T-helper 17 cell (primary cell): ENCODE measurements at regions not wholly inside any gene's neighbourhood (a gene's known extent, or its start where the extent isn't known, plus 50 kb on each side); places are given as distances from the start of the nearest gene placed in this dataset.

ENCODE experiments used
- ATAC-seq: fragments of 150-1000 bp; cut with Tn5 transposase; 2 replicates; pipeline ENCODE4 v1.10.0; 2021; ENCODE audit warnings: mild to moderate bottlenecking, moderate library complexity
- DNase-seq, 3 donors: peaks; one replicate each; pipeline versions ENCODE4 v3.0.0 to v3.0.0-alpha.2; 2020 to 2021
- H3K9me3 ChIP-seq: one replicate; pipeline ENCODE4 v1.7.0; 2013; ENCODE audit warnings: low read length, mild to moderate bottlenecking; ENCODE audit not compliant: control insufficient read depth, poor library complexity, severe bottlenecking
- H3K27ac Mint-ChIP-seq: one replicate; pipeline ENCODE4 v1.8.0; 2022; ENCODE audit warnings: mild to moderate bottlenecking, moderate library complexity, mixed read lengths
- H3K27me3 Mint-ChIP-seq: one replicate; pipeline ENCODE4 v1.8.0; 2022; ENCODE audit warnings: mixed read lengths
- H3K36me3 Mint-ChIP-seq: one replicate; pipeline ENCODE4 v1.8.0; 2022; ENCODE audit warnings: low read depth, mixed read lengths
- H3K4me1 Mint-ChIP-seq: one replicate; pipeline ENCODE4 v1.8.0; 2022; ENCODE audit warnings: mild to moderate bottlenecking, mixed read lengths
- H3K4me3 Mint-ChIP-seq: one replicate; pipeline ENCODE4 v1.8.0; 2022; ENCODE audit warnings: mild to moderate bottlenecking, moderate library complexity, mixed read lengths

DNA sequence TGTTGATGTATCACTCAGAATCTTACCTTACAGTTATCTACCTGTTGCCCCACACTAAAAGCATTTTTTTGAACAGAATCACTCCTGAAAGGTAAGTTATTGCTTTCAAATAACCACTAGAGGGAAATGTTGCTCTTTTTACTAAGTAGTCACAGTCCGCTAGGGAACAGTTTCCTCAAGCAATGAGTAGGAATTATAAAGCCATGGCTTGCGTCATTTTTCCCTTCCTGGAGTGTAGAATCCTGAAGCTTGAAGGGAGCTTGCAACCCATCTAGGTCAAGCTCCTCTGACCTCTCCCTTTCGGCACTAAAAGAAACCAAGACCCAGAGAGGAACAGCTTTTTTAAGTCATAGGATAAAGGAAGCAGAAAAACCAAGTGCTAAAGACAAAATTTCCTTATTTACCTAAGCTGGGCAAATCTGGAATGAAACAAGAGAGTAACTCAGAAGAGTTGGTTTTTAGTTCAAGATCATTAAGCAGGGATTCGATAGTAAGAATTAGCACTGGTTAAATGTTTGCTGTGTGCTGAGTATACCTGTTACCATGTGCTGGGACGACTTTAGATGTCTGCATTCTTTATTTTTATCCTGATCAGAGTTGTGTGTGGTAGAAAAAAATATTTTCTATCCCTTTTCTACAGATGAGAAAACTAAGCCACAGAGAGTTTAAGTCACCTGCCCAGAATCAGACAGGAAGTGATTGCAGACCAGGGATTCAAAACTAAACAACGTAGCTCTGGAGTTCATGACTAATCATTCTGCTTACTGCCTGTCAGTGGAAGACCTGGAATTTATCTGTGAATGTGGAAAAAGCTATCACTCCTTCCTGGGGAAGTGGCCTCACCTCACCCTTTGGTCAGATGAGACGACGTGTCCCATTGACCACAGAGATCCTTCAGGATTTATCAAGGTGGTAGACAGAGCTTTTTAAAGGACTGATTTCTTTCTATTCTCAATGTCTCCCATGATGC, 631.5 kb downstream of the RAB28 start:
- DNase-seq, result no peak
- no peak for ATAC-seq

DNA sequence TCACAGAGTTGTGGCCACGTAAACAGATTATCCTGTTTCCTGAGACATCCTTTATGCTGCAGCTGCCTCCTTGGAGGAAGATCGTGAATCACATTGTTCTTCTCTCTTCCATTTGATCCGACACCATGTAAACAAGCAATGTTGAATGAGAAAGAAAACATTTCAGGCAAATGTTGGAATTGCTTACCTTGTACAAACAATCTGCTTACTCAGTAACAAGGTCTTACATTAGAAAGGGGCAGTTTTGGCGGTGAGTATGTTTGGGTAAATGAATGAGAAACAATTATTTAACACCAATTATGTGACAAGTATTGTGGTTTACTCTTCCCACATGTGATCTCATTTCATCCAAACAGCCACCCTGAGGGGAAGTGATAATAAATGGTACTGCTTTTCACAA, 637.8 kb downstream of the RAB28 start:
- ATAC-seq (no peak), DNase-seq (no peak)
- no peaks in the 10 kb centered on the region for H3K9me3 ChIP-seq
- H3K4me3 Mint-ChIP-seq, result no peak overlapping the region
- peaks cover 23% of the 10 kb centered on the region for H3K27me3 Mint-ChIP-seq
- no peak overlapping the region for H3K27ac Mint-ChIP-seq
- no peaks in the 10 kb centered on the region for H3K36me3 Mint-ChIP-seq
- no peaks in the 10 kb centered on the region for H3K4me1 Mint-ChIP-seq

More for the DNA sequence above, 631.5 kb downstream of the RAB28 start:
- H3K4me1 Mint-ChIP-seq, result no peaks in the 10 kb centered on the region
- no peaks in the 10 kb centered on the region for H3K36me3 Mint-ChIP-seq
- H3K27ac Mint-ChIP-seq, result no peak overlapping the region
- H3K27me3 Mint-ChIP-seq, result peaks cover 14% of the 10 kb centered on the region
- H3K4me3 Mint-ChIP-seq, result no peak overlapping the region
- H3K9me3 ChIP-seq, result no peaks in the 10 kb centered on the region

DNA sequence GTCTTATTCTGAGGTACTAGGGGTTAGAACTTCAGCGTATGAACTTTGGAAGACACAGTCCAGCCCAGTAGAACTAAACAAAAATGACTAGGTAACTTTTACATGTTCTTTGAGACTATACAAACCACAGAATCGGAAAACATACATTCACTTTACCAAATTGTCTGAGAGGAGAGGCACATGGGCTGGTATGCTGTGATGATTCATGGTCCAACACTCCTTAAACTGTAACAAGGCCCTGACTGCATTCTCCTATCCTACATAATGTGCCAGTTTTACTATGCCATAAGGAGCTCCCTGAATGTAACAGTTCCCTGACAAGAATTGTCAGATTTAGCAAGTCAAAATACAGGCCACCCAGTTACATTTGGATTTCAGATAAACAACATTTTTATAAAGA, 640.0 kb downstream of the RAB28 start:
- Mint-ChIP-seq H3K27me3 (peaks cover 23% of the 10 kb centered on the region), H3K4me1 (no peaks in the 10 kb centered on the region), H3K4me3 (no peak overlapping the region), H3K27ac (no peak overlapping the region), H3K36me3 (no peaks in the 10 kb centered on the region)
- no peaks in the 10 kb centered on the region for H3K9me3 ChIP-seq
- ATAC-seq (no peak), DNase-seq (no peak)

DNA sequence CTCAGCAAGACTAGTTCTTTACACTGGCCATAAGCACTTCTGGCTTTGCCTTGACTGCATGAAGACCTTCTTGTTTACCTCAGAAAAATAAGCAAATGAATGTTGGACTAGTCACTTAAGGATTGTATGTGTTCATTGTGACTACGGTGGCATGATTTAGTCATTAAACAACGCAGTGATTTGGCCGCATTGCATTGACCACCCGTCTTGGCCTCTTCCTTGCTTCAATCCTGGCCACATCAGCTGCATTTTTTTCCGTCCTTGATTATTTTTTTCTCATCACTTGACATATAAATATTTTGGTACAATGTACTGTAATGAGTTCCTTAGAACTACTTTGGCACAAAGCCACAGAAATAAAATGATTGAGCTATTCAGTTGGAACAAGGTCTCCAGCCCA, 656.2 kb downstream of the RAB28 start:
- H3K36me3 Mint-ChIP-seq, result no peaks in the 10 kb centered on the region
- no peak overlapping the region for H3K27ac Mint-ChIP-seq
- H3K4me1 Mint-ChIP-seq, result no peaks in the 10 kb centered on the region
- H3K9me3 ChIP-seq, result no peaks in the 10 kb centered on the region
- no peak for ATAC-seq
- H3K27me3 Mint-ChIP-seq, result no peaks in the 10 kb centered on the region
- H3K4me3 Mint-ChIP-seq, result no peak overlapping the region
- no peak for DNase-seq

DNA sequence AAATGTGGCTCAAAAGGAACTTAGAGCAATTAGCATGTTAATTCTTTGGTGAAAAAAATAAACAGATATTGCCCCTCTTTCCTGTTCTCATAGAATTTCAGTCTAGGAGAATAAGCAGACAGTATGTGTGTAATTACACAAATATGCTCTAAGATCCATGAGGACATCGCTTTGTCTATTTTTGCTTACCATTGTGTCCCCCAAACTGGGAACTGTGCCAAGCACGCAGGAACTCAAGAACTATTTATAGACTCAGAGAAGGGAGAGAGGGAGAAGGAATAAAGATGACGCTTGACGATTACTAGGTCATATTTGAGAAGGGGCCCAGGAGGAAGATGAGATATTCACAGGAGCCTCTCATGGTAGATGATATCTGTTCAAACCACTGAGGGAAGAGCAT, 692.6 kb downstream of the RAB28 start:
- no peaks in the 10 kb centered on the region for H3K9me3 ChIP-seq
- Mint-ChIP-seq H3K4me1 (no peaks in the 10 kb centered on the region), H3K4me3 (no peak overlapping the region), H3K27ac (no peak overlapping the region), H3K36me3 (no peaks in the 10 kb centered on the region), H3K27me3 (no peaks in the 10 kb centered on the region)
- ATAC-seq, result no peak
- DNase-seq, result no peak

DNA sequence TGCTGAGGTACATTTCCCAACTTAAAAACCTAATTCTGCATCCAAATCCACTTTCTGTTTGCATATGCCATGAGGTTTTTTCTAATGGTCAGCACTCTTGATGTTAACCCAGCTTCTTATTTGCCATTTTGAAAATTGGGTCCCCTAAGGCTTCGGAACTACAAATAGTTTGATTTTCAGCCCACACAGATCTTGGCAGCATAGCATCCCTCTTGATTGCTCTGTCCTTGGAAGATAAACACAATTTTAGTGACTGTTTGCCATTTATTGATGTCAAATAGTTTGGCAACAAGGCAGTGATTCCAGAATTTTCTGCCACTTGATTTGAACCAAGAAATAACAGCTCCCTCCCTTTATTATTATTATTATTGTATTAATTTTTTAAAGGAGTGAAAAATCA, 696.9 kb downstream of the RAB28 start:
- ATAC-seq, result no peak
- Mint-ChIP-seq H3K27me3 (no peaks in the 10 kb centered on the region), H3K36me3 (no peaks in the 10 kb centered on the region), H3K4me1 (no peaks in the 10 kb centered on the region), H3K27ac (no peak overlapping the region), H3K4me3 (no peak overlapping the region)
- DNase-seq, result no peak
- H3K9me3 ChIP-seq, result no peaks in the 10 kb centered on the region

DNA sequence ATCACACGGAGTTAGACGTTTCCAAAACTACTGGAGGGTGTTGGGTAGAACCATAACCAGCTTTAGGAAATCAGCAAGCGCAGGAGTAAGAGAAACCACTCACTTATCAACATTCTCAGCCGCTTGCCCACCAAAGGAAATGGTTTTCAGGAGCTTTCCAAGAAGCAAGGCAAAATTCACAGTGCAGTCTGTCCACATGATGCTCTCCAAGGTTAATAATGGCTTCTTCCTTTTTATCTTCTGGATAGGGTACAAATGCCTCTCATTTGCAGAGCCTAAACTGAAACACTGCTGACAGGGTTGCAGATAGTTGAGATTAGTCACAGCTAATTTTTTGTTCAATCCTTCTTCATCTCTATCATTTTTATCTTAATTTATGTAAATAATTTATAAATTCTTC, 705.4 kb downstream of the RAB28 start:
- Mint-ChIP-seq H3K4me3 (no peak overlapping the region), H3K36me3 (no peaks in the 10 kb centered on the region), H3K27ac (no peak overlapping the region), H3K27me3 (no peaks in the 10 kb centered on the region), H3K4me1 (no peaks in the 10 kb centered on the region)
- DNase-seq (no peak), ATAC-seq (no peak)
- no peaks in the 10 kb centered on the region for H3K9me3 ChIP-seq

DNA sequence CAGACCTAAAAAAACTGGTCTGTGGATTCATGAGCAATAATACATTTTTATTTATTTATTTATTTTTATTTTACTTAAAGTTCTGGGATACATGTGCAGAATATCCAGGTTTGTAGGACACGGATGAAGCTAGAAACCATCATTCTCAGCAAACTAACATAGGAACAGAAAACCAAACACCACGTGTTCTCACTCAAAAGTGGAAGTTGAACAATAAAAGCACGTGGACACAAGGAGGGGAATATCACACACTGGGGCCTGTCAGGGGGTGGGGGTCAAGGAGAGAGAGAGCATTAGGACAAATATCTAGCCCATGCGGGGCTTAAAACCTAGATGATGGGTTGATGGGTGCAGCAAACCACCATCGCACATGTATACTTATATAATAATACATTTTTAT, 705.9 kb downstream of the RAB28 start:
- ATAC-seq (no peak), DNase-seq (no peak)
- Mint-ChIP-seq H3K27me3 (no peaks in the 10 kb centered on the region), H3K4me3 (no peak overlapping the region), H3K36me3 (no peaks in the 10 kb centered on the region), H3K4me1 (no peaks in the 10 kb centered on the region), H3K27ac (no peak overlapping the region)
- H3K9me3 ChIP-seq, result no peaks in the 10 kb centered on the region

DNA sequence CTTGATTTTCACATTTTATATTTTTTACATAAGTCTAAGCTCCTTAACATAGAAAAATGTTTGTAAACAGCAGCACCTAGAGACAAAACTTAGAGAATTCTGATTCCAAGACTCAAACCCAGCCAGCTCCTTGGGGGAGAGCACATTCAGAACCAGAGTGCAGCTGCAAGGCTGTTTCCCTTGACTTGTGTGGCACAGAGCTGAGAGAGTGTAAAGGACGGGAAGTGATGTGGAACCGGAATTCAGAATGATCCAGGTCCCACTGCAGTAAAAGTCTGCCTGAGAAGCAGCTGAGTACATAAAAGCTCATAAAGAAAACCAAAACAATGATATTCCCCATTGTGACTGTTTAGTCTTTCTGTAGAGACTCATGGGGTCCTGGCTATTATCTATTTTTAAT, 713.8 kb downstream of the RAB28 start:
- ATAC-seq, result no peak
- no peaks in the 10 kb centered on the region for H3K9me3 ChIP-seq
- H3K27ac Mint-ChIP-seq, result no peak overlapping the region
- H3K27me3 Mint-ChIP-seq, result no peaks in the 10 kb centered on the region
- no peaks in the 10 kb centered on the region for H3K4me1 Mint-ChIP-seq
- no peak overlapping the region for H3K4me3 Mint-ChIP-seq
- DNase-seq, result no peak
- no peaks in the 10 kb centered on the region for H3K36me3 Mint-ChIP-seq

DNA sequence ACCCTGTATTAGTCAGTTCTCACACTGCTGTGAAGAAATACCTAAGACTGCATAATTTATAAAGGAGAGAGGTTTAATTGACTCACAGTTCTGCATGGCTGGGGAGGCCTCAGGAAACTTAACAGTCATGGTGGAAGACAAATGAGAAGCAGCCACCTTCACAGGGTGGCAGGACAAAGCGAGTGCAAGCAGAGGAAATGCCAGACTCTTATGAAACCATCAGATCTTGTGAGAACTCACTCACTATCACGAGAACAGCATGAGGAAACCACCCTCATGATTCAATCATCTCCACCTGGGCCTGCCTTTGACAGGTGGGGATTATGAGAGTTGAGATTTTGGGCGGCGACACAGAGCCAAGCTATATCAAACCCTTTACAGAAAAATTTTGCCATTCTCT, 722.4 kb downstream of the RAB28 start:
- no peaks in the 10 kb centered on the region for H3K4me1 Mint-ChIP-seq
- H3K27me3 Mint-ChIP-seq, result no peaks in the 10 kb centered on the region

DNA sequence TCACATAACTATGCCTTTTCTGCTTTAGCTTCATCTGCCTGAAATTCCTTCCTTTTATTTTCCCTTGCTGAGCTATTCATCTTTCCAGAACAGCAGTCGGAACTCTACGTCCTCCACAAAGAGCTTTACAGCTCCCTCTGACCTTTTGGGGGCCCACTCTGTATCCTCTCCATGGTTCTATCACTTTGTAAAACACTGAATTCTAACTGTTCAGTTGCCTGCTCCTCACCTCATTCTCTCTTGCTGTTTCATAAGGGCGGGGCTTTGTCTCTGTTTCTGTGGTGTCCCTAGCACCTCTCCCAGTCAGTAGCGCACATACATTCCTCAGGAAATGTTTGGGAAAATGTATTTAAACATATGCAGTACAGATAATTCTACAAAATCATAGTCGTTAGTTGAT, 737.0 kb downstream of the RAB28 start:
- H3K27ac Mint-ChIP-seq, result no peak overlapping the region
- no peaks in the 10 kb centered on the region for H3K27me3 Mint-ChIP-seq
- no peak overlapping the region for H3K4me3 Mint-ChIP-seq
- no peaks in the 10 kb centered on the region for H3K4me1 Mint-ChIP-seq
- no peaks in the 10 kb centered on the region for H3K36me3 Mint-ChIP-seq
- ATAC-seq (no peak), DNase-seq (no peak)
- H3K9me3 ChIP-seq, result no peaks in the 10 kb centered on the region

More for the DNA sequence above, 722.4 kb downstream of the RAB28 start:
- Mint-ChIP-seq H3K36me3 (no peaks in the 10 kb centered on the region), H3K4me3 (no peak overlapping the region), H3K27ac (no peak overlapping the region)
- ATAC-seq (no peak), DNase-seq (no peak)
- no peaks in the 10 kb centered on the region for H3K9me3 ChIP-seq

DNA sequence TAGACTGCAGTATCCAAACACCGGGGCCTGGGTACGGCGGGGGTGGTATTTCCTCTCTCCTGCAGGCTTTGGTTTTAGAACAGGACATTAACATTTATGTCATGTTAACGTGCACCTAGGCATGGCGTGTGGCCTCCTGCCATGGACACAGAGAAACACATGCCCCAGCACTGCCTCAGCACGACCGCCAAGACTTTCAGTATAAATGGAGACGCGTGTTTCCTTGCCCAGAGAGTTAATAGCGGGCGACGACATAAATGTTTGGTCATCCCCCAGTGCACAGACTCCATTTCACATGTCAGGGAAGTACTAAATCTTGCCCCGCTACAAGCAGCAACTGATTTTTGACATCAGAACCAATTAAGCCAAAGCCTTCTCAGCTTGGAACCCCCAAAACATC, 737.9 kb downstream of the RAB28 start:
- Mint-ChIP-seq H3K4me1 (no peaks in the 10 kb centered on the region), H3K4me3 (no peak overlapping the region), H3K27ac (no peak overlapping the region), H3K27me3 (no peaks in the 10 kb centered on the region), H3K36me3 (no peaks in the 10 kb centered on the region)
- ATAC-seq (no peak), DNase-seq (no peak)
- H3K9me3 ChIP-seq, result no peaks in the 10 kb centered on the region

DNA sequence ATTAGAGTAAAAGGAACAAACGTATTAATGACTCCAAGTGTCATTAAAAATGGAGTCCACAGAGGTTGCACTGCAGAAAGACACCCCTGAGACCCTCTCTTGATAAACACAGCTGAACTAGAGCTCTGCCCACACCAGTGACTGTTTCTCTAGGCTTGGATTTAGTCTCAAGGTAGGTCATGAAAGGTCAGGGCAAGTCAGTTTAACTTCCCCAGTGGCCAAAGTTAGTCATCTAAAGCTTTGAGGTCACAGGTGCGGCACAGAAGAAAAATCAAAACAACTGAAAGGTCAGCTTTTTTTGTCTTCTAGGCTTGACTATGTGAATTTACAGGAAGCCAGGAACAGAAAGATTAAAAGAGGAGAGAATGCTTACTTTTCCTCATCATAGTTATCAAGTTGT, 749.6 kb downstream of the RAB28 start:
- Mint-ChIP-seq H3K4me3 (no peak overlapping the region), H3K36me3 (no peaks in the 10 kb centered on the region), H3K27ac (no peak overlapping the region), H3K27me3 (peaks cover 39% of the 10 kb centered on the region), H3K4me1 (no peaks in the 10 kb centered on the region)
- H3K9me3 ChIP-seq, result no peaks in the 10 kb centered on the region
- DNase-seq (no peak), ATAC-seq (no peak)

DNA sequence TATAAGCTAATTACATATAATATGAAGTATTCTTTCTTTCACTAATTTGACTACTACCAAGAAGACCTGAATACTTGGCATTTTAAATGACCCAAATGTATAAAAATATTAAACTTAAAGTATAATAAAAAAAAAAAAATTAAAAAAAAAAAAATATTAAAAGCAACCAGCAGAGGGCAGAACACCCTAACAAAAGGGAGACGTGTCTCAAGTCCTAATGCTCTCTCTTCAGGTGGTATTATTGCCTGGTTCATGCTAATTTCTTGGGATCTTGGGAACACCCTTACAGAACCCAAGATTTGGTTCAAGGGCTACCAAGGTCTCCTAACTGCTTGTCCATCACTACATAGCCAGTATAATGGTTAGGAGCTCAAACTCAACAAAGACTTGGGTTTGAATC, 754.8 kb downstream of the RAB28 start:
- H3K9me3 ChIP-seq, result no peaks in the 10 kb centered on the region
- H3K27ac Mint-ChIP-seq, result no peak overlapping the region
- ATAC-seq (no peak), DNase-seq (no peak)
- peaks cover 3% of the 10 kb centered on the region for H3K4me1 Mint-ChIP-seq
- H3K4me3 Mint-ChIP-seq, result no peak overlapping the region
- peaks cover 34% of the 10 kb centered on the region for H3K27me3 Mint-ChIP-seq
- H3K36me3 Mint-ChIP-seq, result no peaks in the 10 kb centered on the region
